B cell (primary cell): ENCODE measurements at regions not wholly inside any gene's neighbourhood (a gene's known extent, or its start where the extent isn't known, plus 50 kb on each side); places are given as distances from the start of the nearest gene placed in this dataset.

Experiments
- EZH2 ChIP-seq: IDR thresholded peaks from 2 replicates; pipeline ENCODE4 v1.6.1; 2012; ENCODE audit warnings: borderline replicate concordance, low read depth, mild to moderate bottlenecking, moderate library complexity, low read length; ENCODE audit not compliant: insufficient read depth, poor library complexity, severe bottlenecking
- TF ChIP-seq, protein P1 (sequence below): fragments of 200-600 bp; IDR thresholded peaks from one replicate; pipeline ENCODE4 v1.8.0; 2022; ENCODE audit warnings: antibody characterized with exemption, mild to moderate bottlenecking

DNA sequence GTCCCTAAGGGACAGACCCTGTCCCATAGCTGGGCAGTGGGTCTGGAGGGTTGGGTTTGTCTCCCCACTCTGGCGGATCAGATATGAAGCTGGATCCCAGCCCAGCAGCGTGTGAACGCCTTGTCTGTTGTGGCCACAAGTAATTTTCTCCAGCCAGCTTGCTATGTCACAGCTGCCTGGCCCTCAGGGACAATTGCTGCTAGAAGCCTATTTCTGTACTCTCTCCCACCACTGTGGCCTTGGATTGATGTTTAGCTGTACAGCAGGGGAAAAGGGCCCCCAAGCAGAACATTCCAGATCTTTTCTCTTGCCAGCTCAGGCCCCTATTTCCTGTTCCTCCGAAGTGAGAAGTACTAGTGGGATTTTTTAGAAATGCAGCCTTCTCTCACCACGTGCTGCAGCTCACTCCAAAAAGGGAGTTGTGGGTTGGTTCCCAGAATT, 53.5 kb upstream of the WAC start:
- TF ChIP-seq, protein P1, sequence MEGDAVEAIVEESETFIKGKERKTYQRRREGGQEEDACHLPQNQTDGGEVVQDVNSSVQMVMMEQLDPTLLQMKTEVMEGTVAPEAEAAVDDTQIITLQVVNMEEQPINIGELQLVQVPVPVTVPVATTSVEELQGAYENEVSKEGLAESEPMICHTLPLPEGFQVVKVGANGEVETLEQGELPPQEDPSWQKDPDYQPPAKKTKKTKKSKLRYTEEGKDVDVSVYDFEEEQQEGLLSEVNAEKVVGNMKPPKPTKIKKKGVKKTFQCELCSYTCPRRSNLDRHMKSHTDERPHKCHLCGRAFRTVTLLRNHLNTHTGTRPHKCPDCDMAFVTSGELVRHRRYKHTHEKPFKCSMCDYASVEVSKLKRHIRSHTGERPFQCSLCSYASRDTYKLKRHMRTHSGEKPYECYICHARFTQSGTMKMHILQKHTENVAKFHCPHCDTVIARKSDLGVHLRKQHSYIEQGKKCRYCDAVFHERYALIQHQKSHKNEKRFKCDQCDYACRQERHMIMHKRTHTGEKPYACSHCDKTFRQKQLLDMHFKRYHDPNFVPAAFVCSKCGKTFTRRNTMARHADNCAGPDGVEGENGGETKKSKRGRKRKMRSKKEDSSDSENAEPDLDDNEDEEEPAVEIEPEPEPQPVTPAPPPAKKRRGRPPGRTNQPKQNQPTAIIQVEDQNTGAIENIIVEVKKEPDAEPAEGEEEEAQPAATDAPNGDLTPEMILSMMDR: no peak
- no peak for TF ChIP-seq EZH2
